Sigmoid colon (tissue), 6 donors: ENCODE measurements at regions not wholly inside any gene's neighbourhood (a gene's known extent, or its start where the extent isn't known, plus 50 kb on each side); places are given as distances from the start of the nearest gene placed in this dataset.

Experiments
- DNase-seq: peaks from one replicate; pipeline ENCODE4 v3.0.0-alpha.2; 2019
- H3K27ac ChIP-seq, 4 donors: fragments of 200-600 bp; sonication (generic); one replicate each; pipeline ENCODE4 v1.5.1; 2016 to 2019; ENCODE audit warnings: mild to moderate bottlenecking in 1 of 4
- H3K27me3 ChIP-seq, 3 donors: fragments of 200-600 bp; sonication (generic); one replicate each; pipeline ENCODE4 v1.5.1; 2019; ENCODE audit warnings: mild to moderate bottlenecking in 1 of 3
- H3K36me3 ChIP-seq, 4 donors: fragments of 200-600 bp; sonication (generic); one replicate each; pipeline ENCODE4 v1.5.1; 2016 to 2019
- H3K4me1 ChIP-seq, 4 donors: fragments of 200-600 bp; sonication (generic); one replicate each; pipeline ENCODE4 v1.5.1; 2017 to 2019
- H3K4me3 ChIP-seq, 4 donors: fragments of 200-600 bp; sonication (generic); one replicate each; pipeline ENCODE4 v1.5.1; 2017 to 2019; ENCODE audit warnings: mild to moderate bottlenecking in 2 of 4, moderate library complexity in 1 of 4
- H3K9me3 ChIP-seq, 4 donors: fragments of 200-600 bp in 3 of 4; sonication (generic) in 3 of 4; one replicate each; pipeline versions ENCODE4 v1.5.1 to v1.6.1; 2013 to 2019
- CTCF ChIP-seq, 4 experiments: fragments of 450-650 bp in 3 of 4; fragments of 200-600 bp in 1 of 4; IDR thresholded peaks; one replicate each; pipeline ENCODE4 v1.5.1; 2016 to 2019; ENCODE audit warnings: antibody characterized with exemption in 4 of 4, mild to moderate bottlenecking in 3 of 4, moderate library complexity in 2 of 4
- EP300 ChIP-seq, 4 donors: sonication (generic); formaldehyde crosslinking; IDR thresholded peaks; one replicate each; pipeline ENCODE4 v1.6.1; 2017; ENCODE audit warnings: antibody characterized with exemption in 4 of 4
- POLR2A ChIP-seq, 2 donors: fragments of 450-650 bp; IDR thresholded peaks; one replicate each; pipeline ENCODE4 v1.6.1; 2016; ENCODE audit warnings: antibody characterized with exemption in 2 of 2, mild to moderate bottlenecking in 2 of 2, moderate library complexity in 2 of 2
- POLR2AphosphoS5 ChIP-seq, 4 donors: sonication (generic); formaldehyde crosslinking; IDR thresholded peaks; one replicate each; pipeline ENCODE4 v1.6.1; 2017; ENCODE audit warnings: antibody characterized with exemption in 4 of 4
- WGBS, 2 donors: extraction: QIAGEN DNeasy Blood & Tissue Kit; methylation state at CpG; one replicate each; pipeline ENCODE4 v1.1.7; 2013; 5-methylcytosine and 5-hydroxymethylcytosine counted together
- intact Hi-C: fragments of 100-400 bp; cut with DNase I; formaldehyde crosslinking; loops from one replicate; pipeline ENCODE4 v1.15.1; 2023
- donor health status: healthy with polysubstance abuse.
- donor health status: healthy.

- no peaks in the 10 kb centered on the region for H3K9me3 ChIP-seq
- DNase-seq: no peak
- H3K27me3 ChIP-seq: no peaks in the 10 kb centered on the region
- no peaks in the 10 kb centered on the region for H3K4me1 ChIP-seq
- no peak overlapping the region for H3K27ac ChIP-seq
- H3K36me3 ChIP-seq: no peaks in the 10 kb centered on the region
- TF ChIP-seq POLR2A (IDR thresholded peaks at IDR 0.05) (no peak), CTCF (IDR thresholded peaks at IDR 0.05) (no peak), EP300 (IDR thresholded peaks at IDR 0.05) (no peak), POLR2AphosphoS5 (IDR thresholded peaks at IDR 0.05) (no peak)
- intact Hi-C loops: no loop called here
- 0 to 94% methylated on average over 1 of the region's 1 CpG for WGBS, 2 donors
- no peak overlapping the region for H3K4me3 ChIP-seq
Measured at GRCh38 chr5:114201332-114201731, 160.5 kb upstream of the KCNN2 start.

- DNase-seq: no peak
- Histone ChIP-seq H3K9me3 (no peaks in the 10 kb centered on the region), H3K4me3 (no peak overlapping the region), H3K27me3 (no peaks in the 10 kb centered on the region), H3K4me1 (no peaks in the 10 kb centered on the region), H3K36me3 (no peaks in the 10 kb centered on the region), H3K27ac (no peak overlapping the region)
- 79 to 85% methylated on average over 2 of the region's 2 CpGs for WGBS, 2 donors
- TF ChIP-seq POLR2AphosphoS5 (IDR thresholded peaks at IDR 0.05) (no peak), CTCF (IDR thresholded peaks at IDR 0.05) (no peak), POLR2A (IDR thresholded peaks at IDR 0.05) (no peak), EP300 (IDR thresholded peaks at IDR 0.05) (no peak)
- intact Hi-C loops: no loop called here
Measured at GRCh38 chr5:114204923-114205322, 156.9 kb upstream of the KCNN2 start.

GRCh38 chr5:114206640-114207039 lies 155.2 kb upstream of the KCNN2 start:
- H3K27me3 ChIP-seq: no peaks in the 10 kb centered on the region
- H3K9me3 ChIP-seq: no peaks in the 10 kb centered on the region
- WGBS, 2 donors: 75 to 79% methylated on average over 3 of the region's 3 CpGs

GRCh38 chr5:114207615-114208014 lies 154.3 kb upstream of the KCNN2 start:
- intact Hi-C loops: no loop called here
- H3K36me3 ChIP-seq: no peaks in the 10 kb centered on the region
- TF ChIP-seq EP300 (IDR thresholded peaks at IDR 0.05): no peak
- no peak for TF ChIP-seq POLR2AphosphoS5 (IDR thresholded peaks at IDR 0.05)
- no peak for TF ChIP-seq POLR2A (IDR thresholded peaks at IDR 0.05)
- TF ChIP-seq CTCF (IDR thresholded peaks at IDR 0.05): no peak
- WGBS, 2 donors: 68 to 85% methylated on average over 3 of the region's 3 CpGs
- H3K4me1 ChIP-seq: no peaks in the 10 kb centered on the region
- H3K9me3 ChIP-seq: no peaks in the 10 kb centered on the region
- H3K27me3 ChIP-seq: no peaks in the 10 kb centered on the region
- no peak overlapping the region for H3K4me3 ChIP-seq
- DNase-seq: no peak
- no peak overlapping the region for H3K27ac ChIP-seq

More at GRCh38 chr5:114206640-114207039, 155.2 kb upstream of the KCNN2 start:
- Histone ChIP-seq H3K36me3 (no peaks in the 10 kb centered on the region), H3K4me1 (no peaks in the 10 kb centered on the region), H3K27ac (no peak overlapping the region), H3K4me3 (no peak overlapping the region)
- no peak for DNase-seq
- intact Hi-C loops: no loop called here
- TF ChIP-seq POLR2AphosphoS5 (IDR thresholded peaks at IDR 0.05): no peak
- TF ChIP-seq CTCF (IDR thresholded peaks at IDR 0.05): no peak
- TF ChIP-seq EP300 (IDR thresholded peaks at IDR 0.05): no peak
- no peak for TF ChIP-seq POLR2A (IDR thresholded peaks at IDR 0.05)

- no peak overlapping the region for H3K27ac ChIP-seq
- no peaks in the 10 kb centered on the region for H3K27me3 ChIP-seq
- no peaks in the 10 kb centered on the region for H3K9me3 ChIP-seq
- TF ChIP-seq CTCF (IDR thresholded peaks at IDR 0.05) (no peak), EP300 (IDR thresholded peaks at IDR 0.05) (no peak), POLR2A (IDR thresholded peaks at IDR 0.05) (no peak), POLR2AphosphoS5 (IDR thresholded peaks at IDR 0.05) (no peak)
- no peak overlapping the region for H3K4me3 ChIP-seq
- H3K36me3 ChIP-seq: no peaks in the 10 kb centered on the region
- intact Hi-C loops: no loop called here
- 89 to 96% methylated on average over 2 of the region's 2 CpGs for WGBS, 2 donors
- H3K4me1 ChIP-seq: no peaks in the 10 kb centered on the region
- no peak for DNase-seq
Measured at GRCh38 chr5:114208120-114208519, 153.8 kb upstream of the KCNN2 start.
